ENCODE measurements at regions not wholly inside any gene's neighbourhood (a gene's known extent, or its start where the extent isn't known, plus 50 kb on each side); places are given as distances from the start of the nearest gene placed in this dataset.
"Not testable (repeated sequence)": the region's sequence is repeated elsewhere in the genome, so short reads cannot be mapped to it uniquely, and the experiment has no call there.

DNA sequence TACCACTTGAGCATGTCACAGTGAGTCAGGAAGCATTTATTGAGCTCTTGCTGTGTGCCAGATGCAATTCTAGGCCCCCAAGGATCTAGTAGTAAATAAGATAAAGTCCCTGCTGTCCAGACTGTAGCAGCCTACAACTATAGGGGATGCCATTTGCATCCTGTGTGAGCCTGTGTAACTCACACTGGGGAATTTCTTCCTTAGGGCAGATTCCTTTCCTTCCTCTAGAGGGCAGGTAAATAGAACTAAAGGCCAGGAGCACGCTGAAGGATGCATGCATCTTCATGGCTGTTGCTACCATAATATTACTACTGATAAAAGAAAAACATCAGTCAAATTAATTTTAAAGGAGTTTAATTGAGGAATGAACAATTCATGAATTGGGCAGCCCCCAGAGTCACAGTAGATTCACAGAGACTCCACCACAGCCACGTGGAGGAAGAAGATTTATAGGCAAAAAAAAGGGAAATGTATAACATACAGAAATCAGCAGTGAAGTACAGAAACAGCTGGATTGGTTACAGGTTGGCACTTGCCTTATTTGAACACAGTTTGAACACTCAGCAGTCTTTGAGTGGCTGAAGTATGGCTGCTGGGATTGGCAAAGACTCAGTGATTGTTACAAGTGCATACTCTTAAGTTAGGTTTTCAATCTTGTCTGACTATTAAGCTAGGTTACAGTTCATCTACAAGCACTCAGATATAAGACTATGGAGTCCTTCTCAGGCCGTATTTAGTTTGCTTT is 98.9 kb downstream of the ACTL7B start:
- peaks cover 0 to 2% of the 10 kb centered on the region in 2 donors for H3K4me1 Mint-ChIP-seq

DNA sequence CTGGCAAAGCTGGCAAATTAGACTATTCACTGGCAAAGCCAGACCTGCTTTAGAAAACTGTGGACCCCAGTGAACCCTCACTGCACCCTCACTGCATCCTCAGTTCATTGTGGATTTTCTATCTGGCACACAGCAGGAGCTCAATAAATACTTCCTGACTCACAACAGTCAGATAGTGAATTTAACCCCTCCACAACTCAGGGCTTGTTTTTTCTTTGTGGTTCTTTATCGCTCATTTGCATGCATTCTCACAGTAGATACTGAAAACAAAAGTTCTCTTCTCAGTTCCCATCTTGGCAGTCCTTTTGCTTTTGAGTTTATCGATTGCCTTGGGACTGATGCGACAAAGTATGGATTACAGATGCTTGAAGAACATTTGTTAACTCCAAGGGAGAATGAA is 99.8 kb downstream of the ACTL7B start:
- H3K4me3 Mint-ChIP-seq, result no peak overlapping the region
- DNase-seq (no peak), ATAC-seq (replicated peaks) (no peak)
- H3K9me3 Mint-ChIP-seq, result peaks cover 4 to 6% of the 10 kb centered on the region in 2 donors
- peaks cover 0 to 7% of the 10 kb centered on the region in 2 donors for H3K36me3 Mint-ChIP-seq
- H3K27ac Mint-ChIP-seq, result no peak overlapping the region
- H3K27me3 Mint-ChIP-seq, result peaks cover 5 to 6% of the 10 kb centered on the region in 2 donors
- H3K4me1 Mint-ChIP-seq, result no peaks in the 10 kb centered on the region

More for the DNA sequence above, 98.9 kb downstream of the ACTL7B start:
- DNase-seq (no peak), ATAC-seq (replicated peaks) (no peak)
- H3K36me3 Mint-ChIP-seq, result peaks cover 0 to 7% of the 10 kb centered on the region in 2 donors
- no peak overlapping the region for H3K27ac Mint-ChIP-seq
- peaks cover 5 to 6% of the 10 kb centered on the region in 2 donors for H3K27me3 Mint-ChIP-seq
- no peak overlapping the region for H3K4me3 Mint-ChIP-seq
- H3K9me3 Mint-ChIP-seq, result peaks cover 4 to 6% of the 10 kb centered on the region in 2 donors

DNA sequence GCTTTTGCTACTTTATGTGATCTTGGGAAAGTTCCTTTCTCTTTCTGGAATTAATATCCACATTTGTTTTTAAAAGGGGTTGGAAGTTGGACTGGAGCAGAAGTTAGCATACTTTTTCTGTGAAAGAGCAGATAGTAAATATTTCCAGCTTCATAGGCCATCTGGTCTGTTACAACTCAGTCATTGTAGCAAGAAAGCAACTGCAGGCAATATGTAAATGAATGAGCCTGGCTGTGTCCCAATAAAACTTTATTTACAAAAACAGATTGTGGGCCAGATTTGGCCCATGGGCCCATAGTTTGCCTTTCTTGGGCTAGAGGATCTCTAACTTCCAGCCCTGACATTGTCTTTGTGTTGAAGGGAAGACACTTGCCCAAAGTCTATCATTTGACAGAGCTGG is 104.4 kb downstream of the ACTL7B start:
- DNase-seq, result no peak
- H3K9me3 Mint-ChIP-seq, result peaks cover 4 to 6% of the 10 kb centered on the region in 2 donors
- H3K36me3 Mint-ChIP-seq, result peaks cover 0 to 7% of the 10 kb centered on the region in 2 donors
- H3K4me1 Mint-ChIP-seq, result no peaks in the 10 kb centered on the region
- no peak overlapping the region for H3K4me3 Mint-ChIP-seq
- no peak for ATAC-seq (replicated peaks)
- peaks cover 5 to 6% of the 10 kb centered on the region in 2 donors for H3K27me3 Mint-ChIP-seq
- H3K27ac Mint-ChIP-seq, result no peak overlapping the region

DNA sequence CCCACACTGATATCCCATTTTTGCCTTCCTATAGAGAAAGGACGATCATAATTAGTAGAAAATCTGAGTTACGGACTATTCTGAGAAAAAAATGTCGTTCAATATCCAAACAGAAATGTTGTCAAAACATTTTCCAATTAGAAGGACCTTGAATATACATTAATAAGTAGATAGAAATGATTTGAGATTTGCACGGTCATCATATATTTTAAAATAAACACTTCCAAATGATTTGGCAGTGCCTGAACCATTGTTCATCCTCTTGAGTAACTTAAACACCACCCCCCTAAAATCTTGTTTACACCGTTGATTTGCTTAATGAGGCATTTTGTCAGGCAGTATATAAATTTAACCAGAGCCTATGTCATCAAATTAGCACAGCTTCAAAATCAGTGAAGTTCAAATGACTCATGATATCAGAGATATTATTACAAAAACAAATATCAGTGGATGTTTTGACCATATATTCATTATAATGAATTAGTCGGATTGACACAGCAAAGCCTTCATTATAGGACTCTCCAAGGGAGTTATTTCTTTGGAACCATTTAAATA is 105.0 kb downstream of the ACTL7B start:
- no peaks in the 10 kb centered on the region for H3K4me1 Mint-ChIP-seq
- peaks cover 5 to 6% of the 10 kb centered on the region in 2 donors for H3K27me3 Mint-ChIP-seq
- H3K36me3 Mint-ChIP-seq, result peaks cover 0 to 7% of the 10 kb centered on the region in 2 donors
- DNase-seq, result no peak
- no peak overlapping the region for H3K27ac Mint-ChIP-seq
- H3K4me3 Mint-ChIP-seq, result no peak overlapping the region
- ATAC-seq (replicated peaks), result no peak
- peaks cover 4 to 6% of the 10 kb centered on the region in 2 donors for H3K9me3 Mint-ChIP-seq

DNA sequence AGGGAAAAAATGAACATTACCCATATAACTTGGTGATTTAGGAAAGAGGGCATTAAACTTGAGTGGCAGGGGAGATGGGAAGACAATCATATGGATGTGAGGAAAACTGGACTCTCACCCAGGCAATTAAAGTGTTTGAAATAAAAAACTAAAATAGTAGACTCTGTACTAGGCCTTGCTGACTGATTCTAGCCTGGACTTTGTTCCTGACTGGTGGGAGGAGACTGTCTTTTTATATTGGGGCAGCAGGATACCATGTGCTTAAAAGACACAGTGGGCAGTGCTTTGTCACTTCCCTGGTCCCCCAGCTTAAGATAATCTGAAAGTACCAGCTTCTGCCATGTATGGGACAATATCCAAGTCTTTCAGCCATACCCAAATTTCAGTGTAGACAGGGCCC is 107.0 kb downstream of the ACTL7B start:
- peaks cover 0 to 6% of the 10 kb centered on the region in 2 donors for H3K36me3 Mint-ChIP-seq
- H3K4me1 Mint-ChIP-seq, result no peaks in the 10 kb centered on the region
- H3K27me3 Mint-ChIP-seq, result peaks cover 2 to 3% of the 10 kb centered on the region in 2 donors
- H3K4me3 Mint-ChIP-seq, result no peak overlapping the region
- no peak for ATAC-seq (replicated peaks)
- no peak for DNase-seq
- H3K9me3 Mint-ChIP-seq, result peaks cover 3 to 4% of the 10 kb centered on the region in 2 donors
- H3K27ac Mint-ChIP-seq, result no peak overlapping the region

DNA sequence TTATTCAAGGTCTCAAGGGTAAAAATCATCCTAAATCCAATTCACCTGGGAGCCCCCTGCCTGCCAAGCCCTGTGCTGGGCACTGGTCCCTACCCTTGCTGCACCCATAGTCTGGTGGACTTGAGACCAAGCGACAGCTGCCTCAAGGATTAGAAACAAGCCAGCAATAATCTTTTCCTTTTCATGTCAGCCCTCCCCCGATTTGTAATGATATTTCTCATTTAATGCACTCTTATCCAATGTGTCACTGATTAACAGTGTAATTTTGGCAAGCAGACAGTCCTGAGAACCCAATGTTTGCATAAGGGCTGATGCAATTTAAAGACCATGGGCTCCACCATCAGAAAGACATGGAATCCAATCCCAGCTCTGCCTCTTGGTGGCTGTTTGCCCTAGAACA is 108.9 kb downstream of the ACTL7B start:
- Mint-ChIP-seq H3K36me3 (no peaks in the 10 kb centered on the region), H3K9me3 (no peaks in the 10 kb centered on the region), H3K27me3 (no peaks in the 10 kb centered on the region), H3K27ac (no peak overlapping the region), H3K4me3 (no peak overlapping the region), H3K4me1 (no peaks in the 10 kb centered on the region)
- no peak for DNase-seq
- no peak for ATAC-seq (replicated peaks)

DNA sequence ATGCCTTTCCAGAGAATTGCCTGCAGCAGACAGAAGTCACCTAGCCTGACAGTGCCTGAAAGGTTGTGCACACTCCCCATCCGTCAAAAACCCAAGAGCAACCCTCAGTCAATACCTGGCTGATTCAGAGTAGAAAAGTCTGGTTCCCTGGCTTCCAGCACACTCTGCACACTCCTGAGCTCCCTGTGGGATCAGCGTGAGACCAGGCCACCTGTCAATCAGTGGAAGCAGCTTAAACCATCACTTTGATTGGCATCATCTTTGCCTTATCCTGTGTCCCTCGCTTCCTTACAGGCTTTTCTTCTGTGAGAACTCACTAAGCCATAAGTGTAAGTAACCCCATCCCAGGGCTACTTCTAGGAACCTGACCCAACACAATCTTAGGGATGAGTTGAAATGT is 109.8 kb downstream of the ACTL7B start:
- ATAC-seq (replicated peaks) (no peak), DNase-seq (no peak)
- Mint-ChIP-seq H3K27me3 (no peaks in the 10 kb centered on the region), H3K27ac (no peak overlapping the region), H3K4me1 (no peaks in the 10 kb centered on the region), H3K9me3 (no peaks in the 10 kb centered on the region), H3K36me3 (no peaks in the 10 kb centered on the region), H3K4me3 (no peak overlapping the region)

DNA sequence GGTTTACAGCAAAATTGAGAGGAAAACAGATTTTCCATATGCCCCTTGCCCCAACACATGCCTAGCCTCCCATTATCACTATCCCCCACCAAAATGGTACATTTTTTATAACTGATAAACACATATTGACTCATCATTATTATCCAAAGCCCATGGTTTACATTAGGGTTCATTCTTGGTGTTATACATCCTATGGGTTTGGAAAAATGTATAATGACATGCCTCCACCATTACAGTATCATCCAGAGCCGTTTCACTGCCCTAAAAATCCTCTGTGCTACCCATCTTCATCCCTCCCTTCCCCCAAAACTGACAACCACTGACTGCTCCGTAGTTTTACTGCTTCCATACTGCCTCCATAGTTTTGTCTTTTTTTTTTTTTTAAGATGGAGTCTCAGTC is 111.1 kb downstream of the ACTL7B start:
- no peak overlapping the region for H3K27ac Mint-ChIP-seq
- no peaks in the 10 kb centered on the region for H3K36me3 Mint-ChIP-seq
- no peak overlapping the region for H3K4me3 Mint-ChIP-seq
- no peaks in the 10 kb centered on the region for H3K4me1 Mint-ChIP-seq
- no peaks in the 10 kb centered on the region for H3K27me3 Mint-ChIP-seq
- no peaks in the 10 kb centered on the region for H3K9me3 Mint-ChIP-seq
- ATAC-seq (replicated peaks), result no peak
- DNase-seq, result no peak

DNA sequence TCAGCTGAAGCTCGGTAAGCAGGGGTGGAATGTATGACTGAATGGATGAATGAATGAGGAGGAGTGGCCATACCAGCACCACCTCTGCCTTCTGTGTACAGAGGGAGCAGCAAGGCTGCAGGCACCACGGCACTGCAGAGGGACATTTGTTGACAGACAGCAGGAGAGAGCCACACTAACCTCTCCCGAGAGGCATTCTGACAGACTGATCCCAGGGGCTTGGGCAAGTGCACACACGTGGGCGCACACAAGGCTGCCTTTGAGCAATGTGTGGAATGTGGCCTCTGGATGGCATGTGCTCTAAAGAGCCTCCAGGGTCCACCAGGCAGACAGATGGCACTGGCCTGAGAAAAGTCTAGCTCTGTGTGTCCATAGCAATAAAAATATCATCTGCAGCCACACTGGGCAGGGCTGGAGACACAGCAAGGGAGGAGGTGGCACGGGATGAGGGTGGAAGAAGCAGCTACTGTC is 111.8 kb downstream of the ACTL7B start:
- no peak for ATAC-seq (replicated peaks)
- H3K4me1 Mint-ChIP-seq, result no peaks in the 10 kb centered on the region
- H3K4me3 Mint-ChIP-seq, result no peak overlapping the region

DNA sequence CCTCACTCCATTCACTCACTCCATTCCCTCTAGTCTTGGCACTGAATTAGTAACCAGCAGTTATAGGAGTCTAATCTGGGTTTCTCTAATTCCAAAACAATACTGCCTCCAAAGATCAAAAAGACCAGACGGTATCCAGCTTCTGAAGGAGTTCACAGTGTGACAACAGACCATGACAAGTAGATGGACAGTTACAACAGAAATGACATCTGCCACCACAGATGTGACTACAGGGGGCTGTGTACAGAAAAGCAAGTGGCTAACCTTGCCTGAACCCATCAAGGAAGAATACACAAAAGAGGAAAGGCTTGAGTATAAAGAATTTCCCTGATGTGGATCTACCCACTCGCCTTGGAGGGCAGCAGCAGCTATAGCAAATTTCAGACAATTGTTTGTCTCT is 112.4 kb downstream of the ACTL7B start:
- H3K36me3 Mint-ChIP-seq, result no peaks in the 10 kb centered on the region
- no peak overlapping the region for H3K27ac Mint-ChIP-seq
- H3K4me1 Mint-ChIP-seq, result no peaks in the 10 kb centered on the region
- no peaks in the 10 kb centered on the region for H3K9me3 Mint-ChIP-seq
- no peaks in the 10 kb centered on the region for H3K27me3 Mint-ChIP-seq
- DNase-seq (no peak), ATAC-seq (replicated peaks) (no peak)
- no peak overlapping the region for H3K4me3 Mint-ChIP-seq

More for the DNA sequence above, 111.8 kb downstream of the ACTL7B start:
- H3K27me3 Mint-ChIP-seq, result no peaks in the 10 kb centered on the region
- DNase-seq, result no peak
- H3K27ac Mint-ChIP-seq, result no peak overlapping the region
- no peaks in the 10 kb centered on the region for H3K36me3 Mint-ChIP-seq
- H3K9me3 Mint-ChIP-seq, result no peaks in the 10 kb centered on the region

DNA sequence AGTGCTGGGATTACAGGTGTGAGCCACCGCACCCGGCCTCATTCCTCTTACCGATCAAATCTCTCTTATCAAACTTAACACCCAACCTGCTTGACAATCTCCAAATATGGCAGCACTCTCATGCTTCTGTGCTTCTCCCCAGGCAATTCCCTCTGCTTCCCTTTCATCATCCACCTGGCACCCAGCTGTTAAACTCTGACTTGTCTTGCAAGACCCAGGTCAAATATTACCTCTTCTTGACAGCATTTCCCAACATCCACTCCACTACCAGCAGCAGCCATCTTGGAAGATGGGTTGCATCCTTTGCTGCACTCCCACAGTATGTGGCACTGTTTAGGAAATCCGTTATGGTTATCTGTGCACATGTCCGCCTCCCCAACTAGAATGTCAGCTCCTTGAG is 113.6 kb downstream of the ACTL7B start:
- ATAC-seq (replicated peaks) (no peak), DNase-seq (no peak)
- H3K9me3 Mint-ChIP-seq, result no peaks in the 10 kb centered on the region
- no peak overlapping the region for H3K4me3 Mint-ChIP-seq
- no peak overlapping the region for H3K27ac Mint-ChIP-seq
- no peaks in the 10 kb centered on the region for H3K27me3 Mint-ChIP-seq
- no peaks in the 10 kb centered on the region for H3K36me3 Mint-ChIP-seq
- no peaks in the 10 kb centered on the region for H3K4me1 Mint-ChIP-seq

DNA sequence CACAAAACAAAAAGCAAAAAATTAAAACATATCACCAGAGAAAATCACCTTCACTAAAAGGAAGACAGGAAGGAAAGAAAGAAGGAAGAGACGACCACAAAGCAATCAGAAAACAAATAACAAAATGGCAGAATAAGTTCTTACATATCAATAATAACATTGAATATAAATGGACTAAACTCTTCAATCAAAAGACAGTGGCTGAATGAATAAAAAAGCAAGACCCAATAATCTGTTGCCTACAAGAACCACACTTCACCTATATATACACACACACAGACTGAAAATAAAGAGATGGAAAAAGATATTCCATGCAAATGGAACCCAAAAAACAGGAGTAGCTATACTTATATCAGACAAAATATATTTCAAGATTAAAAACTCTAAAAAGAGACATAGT is 124.5 kb downstream of the ACTL7B start:
- Mint-ChIP-seq H3K9me3 (peaks cover 11 to 23% of the 10 kb centered on the region in 2 donors), H3K36me3 (peaks cover 9 to 14% of the 10 kb centered on the region in 2 donors)
- not testable (repeated sequence) for ATAC-seq (replicated peaks); DNase-seq; H3K27me3 Mint-ChIP-seq; H3K4me1 Mint-ChIP-seq; H3K27ac Mint-ChIP-seq; H3K4me3 Mint-ChIP-seq

DNA sequence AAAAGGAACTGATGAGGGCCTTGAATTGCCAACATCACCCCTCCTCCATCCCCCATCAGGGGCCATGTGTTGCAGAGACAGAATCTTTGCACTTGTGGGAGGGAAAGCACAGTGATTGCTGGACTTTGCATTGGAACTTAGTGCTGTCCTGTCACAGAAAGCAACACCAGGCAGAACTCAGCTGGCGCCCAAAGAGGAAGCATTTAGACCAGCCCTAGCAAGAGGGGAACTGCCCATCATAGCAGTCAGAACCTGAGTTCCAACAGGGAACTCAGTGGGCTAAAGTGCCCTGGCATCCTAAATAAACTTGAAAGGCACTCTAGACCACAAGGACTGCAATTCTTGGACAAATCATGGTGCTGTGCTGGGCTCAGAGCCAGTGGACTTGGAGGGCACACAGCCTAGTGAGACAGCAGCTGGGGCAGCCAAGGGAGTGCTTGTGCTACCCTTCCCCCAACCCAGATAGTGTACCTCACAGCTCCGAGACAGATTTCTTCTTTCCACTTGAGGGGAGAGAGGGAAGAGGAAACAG is 128.1 kb downstream of the ACTL7B start:
- Mint-ChIP-seq H3K27ac (no peak overlapping the region), H3K4me3 (no peak overlapping the region), H3K4me1 (peaks cover 0 to 6% of the 10 kb centered on the region in 2 donors), H3K9me3 (peaks cover 6 to 10% of the 10 kb centered on the region in 2 donors), H3K36me3 (peaks cover 5 to 9% of the 10 kb centered on the region in 2 donors), H3K27me3 (no peaks in the 10 kb centered on the region)
- DNase-seq (no peak), ATAC-seq (replicated peaks) (peak in 1 of 2 donors; percentile 29)

DNA sequence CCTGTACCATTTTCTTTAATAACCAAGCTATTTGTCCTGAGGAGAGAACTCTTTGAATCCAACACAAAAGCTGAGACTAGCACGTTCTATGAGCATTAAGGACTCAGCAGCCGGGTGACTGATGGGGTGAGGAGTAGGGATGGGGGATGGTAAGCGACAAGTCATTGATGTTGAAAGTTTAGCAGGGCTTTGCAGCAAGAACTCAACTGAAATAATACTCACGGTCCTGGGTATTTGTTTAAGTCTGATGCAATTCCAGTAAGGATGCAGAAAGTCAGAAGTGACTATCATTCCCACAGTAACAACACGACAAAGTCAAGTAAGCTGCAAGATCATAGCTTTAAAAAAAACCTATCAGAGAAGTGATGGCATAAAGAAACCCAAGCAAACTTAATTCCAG is 131.1 kb downstream of the ACTL7B start:
- Mint-ChIP-seq H3K27ac (no peak overlapping the region), H3K4me3 (no peak overlapping the region), H3K27me3 (no peaks in the 10 kb centered on the region), H3K9me3 (no peaks in the 10 kb centered on the region), H3K36me3 (no peaks in the 10 kb centered on the region), H3K4me1 (peaks cover 0 to 6% of the 10 kb centered on the region in 2 donors)
- DNase-seq (no peak), ATAC-seq (replicated peaks) (no peak)

DNA sequence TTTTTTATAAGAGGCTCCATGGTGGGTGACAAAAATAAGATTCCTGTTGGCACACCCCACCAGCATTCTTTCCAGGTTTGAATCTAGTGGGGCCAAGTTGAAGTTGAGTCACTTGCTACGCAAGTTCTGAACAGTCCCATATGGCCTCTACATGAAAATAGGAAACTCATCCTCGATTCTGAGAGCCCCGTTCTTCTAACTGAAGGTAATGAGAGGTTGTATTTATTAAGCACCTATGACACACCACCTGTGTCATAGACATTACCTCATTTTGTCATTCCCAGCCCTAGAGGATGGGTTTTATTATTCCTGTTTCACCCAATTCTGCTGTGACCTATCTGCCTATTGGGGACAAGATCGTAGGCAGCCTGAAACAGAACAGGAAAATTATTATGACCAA is 131.7 kb downstream of the ACTL7B start:
- Mint-ChIP-seq H3K4me1 (peaks cover 0 to 6% of the 10 kb centered on the region in 2 donors), H3K36me3 (no peaks in the 10 kb centered on the region), H3K9me3 (no peaks in the 10 kb centered on the region), H3K27me3 (no peaks in the 10 kb centered on the region), H3K27ac (no peak overlapping the region), H3K4me3 (no peak overlapping the region)
- ATAC-seq (replicated peaks) (no peak), DNase-seq (no peak)

All from stimulated activated naive B cell treated with anti-CD40 and anti-IgM and Interleukin-4, amounts not matched to agents 10 μg/mL and 1 μg/mL and 100 μg/mL, for 72 hours (primary cell).